Activated CD4-positive, alpha-beta T cell treated with anti-CD3 and anti-CD28 coated beads, Interleukin-2, Interleukin-6, amounts not matched to agents 100 ng/mL and 50 ng/mL, durations not matched to agents 16 hours and 8 hours (primary cell): ENCODE measurements at regions not wholly inside any gene's neighbourhood (a gene's known extent, or its start where the extent isn't known, plus 50 kb on each side); places are given as distances from the start of the nearest gene placed in this dataset.
"Not testable (repeated sequence)": the region's sequence is repeated elsewhere in the genome, so short reads cannot be mapped to it uniquely, and the experiment has no call there.

Experiments used
- DNase-seq: peaks from one replicate; pipeline ENCODE4 v3.0.0-alpha.2; 2020

DNA sequence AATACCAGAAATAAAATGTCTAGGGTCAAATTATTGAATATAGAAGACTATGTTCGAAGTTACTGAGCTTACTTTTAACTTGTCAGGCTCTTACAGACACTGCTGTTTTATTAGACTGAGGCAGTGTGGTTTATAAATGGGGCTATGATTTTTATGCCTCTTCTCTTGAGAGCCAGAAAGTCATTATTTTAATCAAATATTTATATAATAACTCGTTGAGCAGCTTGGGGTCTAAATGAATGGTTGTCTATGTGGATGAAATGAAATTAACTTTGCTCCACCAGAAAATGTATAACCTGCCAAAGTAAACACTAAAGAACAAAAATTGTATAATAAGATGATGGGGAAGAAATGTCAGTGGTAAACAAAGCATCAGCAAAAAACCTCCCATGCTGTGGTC, 175.6 kb upstream of the THSD7A start:
- no peak for DNase-seq

DNA sequence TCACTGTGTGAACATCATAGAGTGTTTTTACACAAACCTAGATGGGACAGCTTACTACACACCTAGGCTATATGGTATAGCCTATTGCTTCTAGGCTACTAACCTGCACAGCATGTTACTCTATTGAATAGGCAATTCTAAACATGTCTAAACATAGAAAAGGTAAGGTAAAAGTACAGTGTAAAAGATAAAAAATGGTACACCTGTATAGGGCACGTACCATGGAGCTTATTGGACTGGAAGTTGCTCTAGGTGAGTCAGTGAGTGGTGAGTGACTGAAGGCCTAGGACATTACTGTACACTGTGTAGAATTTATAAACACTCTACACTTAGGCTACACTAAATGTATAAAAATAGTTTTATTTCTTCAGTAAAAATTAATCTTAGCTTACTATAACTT, 182.0 kb upstream of the THSD7A start:
- no peak for DNase-seq

DNA sequence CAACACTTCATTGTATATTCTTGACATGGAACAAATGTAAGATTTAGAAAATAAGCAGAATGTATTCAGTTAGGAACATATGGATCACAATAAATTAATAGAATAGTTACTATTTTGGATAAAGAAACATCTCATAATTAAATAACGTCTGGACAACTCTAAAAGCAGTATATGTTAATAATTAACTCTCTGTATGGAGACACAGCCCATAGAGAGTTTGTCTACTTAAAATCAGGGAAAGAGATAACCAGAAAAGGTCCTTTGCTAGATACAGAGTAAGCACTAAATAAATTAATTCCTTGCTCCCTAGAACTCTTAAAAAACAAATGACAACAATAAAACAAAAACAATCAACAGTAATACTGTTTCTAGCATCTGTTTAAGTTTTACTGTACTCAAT, 184.4 kb upstream of the THSD7A start:
- DNase-seq = no peak

DNA sequence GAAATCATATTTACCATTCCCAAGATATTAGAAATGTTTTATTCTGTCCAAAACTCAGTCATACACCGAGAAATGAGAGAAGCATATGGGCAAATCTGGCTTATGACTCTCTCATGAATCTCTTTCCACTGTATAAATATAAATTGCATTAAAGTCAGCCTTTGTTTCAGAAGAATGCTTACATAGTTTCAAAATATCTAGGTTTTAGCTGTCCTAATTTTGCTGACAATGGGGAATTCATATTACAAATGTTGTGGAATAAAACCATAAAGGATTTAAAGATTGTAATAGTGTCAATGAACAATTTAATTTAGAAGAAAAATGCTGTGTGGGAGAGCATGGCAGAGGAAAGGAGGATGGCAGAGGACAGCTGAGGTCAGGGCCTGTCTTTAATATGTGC, 185.0 kb upstream of the THSD7A start:
- no peak for DNase-seq

DNA sequence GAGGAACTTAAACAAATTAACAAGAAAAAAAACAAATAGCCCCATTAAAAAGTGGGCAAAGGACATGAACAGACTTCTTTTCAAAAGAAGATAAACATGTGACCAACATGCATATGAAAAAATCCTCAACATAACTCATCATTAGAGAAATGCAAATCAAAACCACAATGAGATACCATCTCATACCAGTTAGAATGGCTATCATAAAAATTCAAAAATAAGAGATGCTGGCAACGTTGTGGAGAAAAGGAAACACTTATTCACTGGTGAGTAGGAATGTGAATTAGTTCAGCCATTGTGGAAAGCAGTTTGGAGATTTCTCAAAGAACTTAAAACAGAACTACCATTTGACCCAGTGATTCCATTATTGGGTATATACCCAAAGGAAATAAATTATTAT, 189.1 kb upstream of the TMEM106B start:
- not testable (repeated sequence) for DNase-seq

DNA sequence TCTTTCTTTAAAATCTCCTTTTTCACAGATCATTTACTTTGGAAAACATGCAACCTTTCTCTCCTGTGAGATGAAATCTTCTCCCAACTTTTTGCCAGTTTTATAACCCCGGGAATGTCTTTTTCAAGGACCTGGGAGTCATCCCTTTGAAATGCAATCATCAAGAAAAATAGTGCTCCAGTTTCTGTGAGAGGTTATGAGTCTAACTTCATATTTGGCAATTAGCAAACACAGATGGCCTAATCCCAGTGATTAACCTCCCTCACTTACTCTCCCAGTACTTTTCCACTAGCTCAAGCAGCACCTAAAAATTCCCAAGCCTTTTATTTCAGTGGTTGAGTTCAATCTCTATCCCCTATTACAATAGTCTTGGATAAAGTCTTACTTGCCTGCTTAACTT, 185.8 kb upstream of the TMEM106B start:
- DNase-seq = no peak

DNA sequence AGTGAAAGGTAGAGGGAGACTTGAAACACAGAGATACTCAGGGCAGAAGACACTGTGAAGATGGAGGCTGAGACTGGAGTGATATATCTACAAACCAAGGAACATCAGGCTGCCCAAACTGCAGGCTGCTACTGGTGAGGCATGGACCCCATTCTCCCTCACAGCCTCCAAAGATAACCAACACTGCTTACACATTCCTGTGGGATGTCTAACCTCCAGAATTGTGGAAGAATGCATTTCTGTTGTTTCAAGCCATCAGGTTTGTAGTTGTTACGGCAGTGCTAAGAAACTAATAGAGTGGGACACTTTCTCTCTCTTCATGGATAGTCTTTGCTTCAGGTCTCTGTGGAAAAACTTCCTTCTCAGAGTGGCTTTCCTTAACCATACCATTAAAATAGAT, 182.6 kb upstream of the TMEM106B start:
- no peak for DNase-seq

DNA sequence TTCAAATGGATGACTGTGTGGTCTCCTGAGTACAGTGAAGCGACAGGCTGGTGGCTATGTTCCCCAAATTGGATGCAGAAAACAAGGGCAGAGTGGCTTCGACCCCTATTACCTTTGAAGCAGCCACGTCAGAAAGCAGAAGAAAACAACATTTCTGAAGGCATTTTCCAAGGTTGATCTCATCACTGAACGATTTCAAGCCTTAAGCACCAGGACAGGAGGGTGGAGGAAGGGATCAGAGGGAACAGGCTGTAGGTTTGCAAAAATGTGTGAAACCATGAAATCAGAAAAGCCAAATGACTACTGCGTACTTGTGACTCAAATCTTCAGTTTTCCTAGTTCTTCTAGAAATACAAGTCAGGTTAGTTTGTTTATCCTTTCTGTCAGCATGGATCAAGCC, 181.0 kb upstream of the TMEM106B start:
- no peak for DNase-seq

DNA sequence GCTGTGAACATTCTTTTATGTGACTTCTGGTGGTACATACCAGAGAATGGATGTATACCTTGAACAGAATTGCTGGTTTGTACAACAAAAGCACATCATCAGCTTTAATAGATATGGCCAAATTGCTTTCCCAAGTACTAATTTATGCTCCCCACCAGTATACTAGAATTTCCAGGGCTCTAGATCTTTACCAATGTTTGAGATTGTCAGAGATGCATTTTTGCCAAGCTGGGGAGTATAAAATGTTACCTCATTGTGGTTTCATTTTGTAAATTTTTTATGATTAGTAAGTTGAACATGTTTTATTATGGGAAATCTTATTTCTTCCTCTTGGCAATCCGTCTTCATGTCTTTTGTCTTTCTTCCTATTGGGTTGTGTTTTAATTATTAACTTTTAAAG, 179.9 kb upstream of the TMEM106B start:
- no peak for DNase-seq

DNA sequence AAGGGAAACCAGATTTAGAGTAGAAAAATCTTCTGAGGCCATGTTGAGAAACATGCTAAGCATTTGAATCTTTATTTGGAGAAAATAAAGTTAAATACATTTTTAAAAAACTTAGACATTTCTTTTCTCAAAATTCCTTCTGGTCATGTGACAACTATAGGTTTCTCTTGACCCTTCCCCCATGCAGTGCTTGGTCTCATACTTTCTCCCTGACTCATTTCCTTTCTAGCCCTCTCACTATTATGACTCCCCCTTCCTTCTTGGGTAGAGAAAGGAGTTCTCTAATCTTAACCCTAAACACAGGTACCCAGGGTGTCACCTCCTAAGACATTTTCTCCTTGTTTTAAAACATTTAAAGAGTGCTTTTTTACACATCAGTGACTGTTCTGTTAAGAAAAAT, 179.5 kb upstream of the TMEM106B start:
- peak; percentile 8 for DNase-seq

DNA sequence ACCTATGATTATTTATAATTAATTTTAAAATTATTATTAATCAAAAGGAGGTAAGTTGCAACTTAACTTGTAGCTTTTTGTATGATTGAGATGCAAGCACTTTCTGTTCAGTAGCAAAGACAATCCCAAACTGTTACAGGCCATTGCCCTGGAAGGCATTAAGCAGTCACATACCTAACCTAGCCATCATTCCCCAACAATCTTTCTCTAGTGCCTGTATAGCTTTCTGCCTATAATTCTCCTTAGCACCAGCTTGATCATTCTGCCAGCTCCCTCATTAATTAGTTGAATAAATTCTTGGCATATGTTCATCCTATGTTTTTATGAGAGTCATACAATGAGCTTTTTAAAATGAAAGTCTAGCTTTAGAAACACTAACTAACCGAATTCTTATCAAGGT, 178.9 kb upstream of the TMEM106B start:
- no peak for DNase-seq

DNA sequence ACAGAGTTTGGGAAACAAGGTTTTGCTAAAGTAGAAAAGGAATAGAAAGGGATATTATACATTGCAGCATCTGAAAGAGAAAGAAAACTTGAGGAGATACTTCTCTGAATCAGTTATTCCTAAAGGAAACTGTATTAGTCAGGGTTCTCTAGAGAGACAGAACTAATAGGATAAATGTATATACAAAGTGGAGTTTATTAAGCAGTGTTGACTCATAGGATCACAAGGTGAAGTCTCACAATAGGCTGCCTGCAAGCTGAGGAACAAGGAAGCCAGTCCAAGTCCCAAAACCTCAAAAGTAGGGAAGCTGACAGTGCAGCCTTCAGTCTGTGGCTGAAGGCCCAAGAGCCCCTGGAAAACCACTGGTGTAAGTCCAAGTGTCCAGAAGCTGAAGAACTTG, 167.6 kb upstream of the TMEM106B start:
- not testable (repeated sequence) for DNase-seq

DNA sequence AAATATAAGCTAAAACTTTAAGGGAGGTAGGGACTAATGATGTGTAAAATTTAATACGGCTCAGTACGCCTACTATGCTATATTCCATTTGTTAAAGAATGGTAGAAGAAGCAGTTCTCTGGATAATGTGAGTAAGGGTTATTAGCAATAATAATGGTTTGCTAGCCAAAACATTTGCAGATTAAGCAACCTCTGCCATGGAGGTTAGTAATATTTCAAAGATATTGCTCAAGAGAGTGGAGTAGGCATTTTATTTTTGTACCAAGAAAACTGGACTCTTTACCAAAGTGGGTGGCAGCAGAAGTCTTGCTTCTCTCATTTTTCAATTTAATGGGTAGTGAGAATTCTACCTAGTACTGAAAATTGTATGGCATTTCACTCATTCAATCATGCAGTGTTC, 158.9 kb upstream of the TMEM106B start:
- DNase-seq = no peak

DNA sequence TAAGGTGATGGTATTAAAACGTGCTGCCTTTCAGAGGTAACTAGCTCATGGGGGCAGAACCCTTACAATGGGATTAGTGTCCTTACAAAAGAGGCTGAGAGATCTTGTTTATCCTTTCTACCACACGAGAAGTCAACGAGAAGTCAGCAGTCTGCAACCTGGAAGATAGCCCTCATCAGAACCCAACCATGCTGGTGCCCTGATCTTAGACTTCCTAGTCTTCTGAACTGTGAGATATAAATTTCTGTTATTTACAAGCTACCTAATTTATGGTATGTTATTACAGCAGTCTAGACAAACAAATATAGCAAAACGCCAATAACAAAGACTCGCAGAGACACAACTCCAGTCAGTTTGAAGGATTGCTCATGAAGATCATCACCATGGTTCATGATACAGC, 157.5 kb upstream of the TMEM106B start:
- no peak for DNase-seq

DNA sequence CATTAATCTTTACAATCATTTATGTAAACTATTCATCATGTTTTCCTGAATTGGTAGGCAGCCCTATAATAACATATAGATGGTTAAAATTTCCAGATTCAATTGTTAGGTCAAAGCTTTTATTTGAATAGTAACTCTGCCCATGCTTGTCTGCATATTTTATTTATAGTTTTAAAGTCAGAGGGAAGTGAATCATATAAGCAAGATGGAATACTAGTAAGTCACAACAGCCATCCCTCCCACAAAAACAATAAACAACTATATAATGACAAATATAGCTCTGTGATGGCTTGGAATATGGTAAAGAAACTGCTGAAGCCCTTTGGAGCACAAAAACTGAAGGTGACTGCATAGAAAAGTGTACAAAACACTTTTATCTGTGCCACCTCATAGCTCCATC, 156.3 kb upstream of the TMEM106B start:
- no peak for DNase-seq

DNA sequence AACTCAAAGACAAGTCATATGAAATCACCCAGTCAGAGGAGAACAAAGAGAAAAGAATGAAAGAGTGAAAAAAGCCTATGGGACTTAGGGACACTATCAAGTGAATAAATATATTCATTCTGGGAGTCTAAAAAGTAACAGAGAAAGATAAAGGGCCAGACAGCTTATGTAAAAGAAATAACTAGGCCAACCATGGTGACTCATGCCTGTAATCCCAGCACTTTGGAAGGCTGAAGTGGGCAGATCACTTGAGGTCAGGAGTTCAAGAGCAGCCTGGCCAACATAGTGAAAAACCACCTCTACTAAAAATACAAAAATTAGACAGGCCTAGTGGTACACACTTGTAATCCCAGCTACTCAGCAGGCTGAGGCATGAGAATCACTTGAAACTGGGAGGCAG, 154.7 kb upstream of the TMEM106B start:
- DNase-seq = no peak

DNA sequence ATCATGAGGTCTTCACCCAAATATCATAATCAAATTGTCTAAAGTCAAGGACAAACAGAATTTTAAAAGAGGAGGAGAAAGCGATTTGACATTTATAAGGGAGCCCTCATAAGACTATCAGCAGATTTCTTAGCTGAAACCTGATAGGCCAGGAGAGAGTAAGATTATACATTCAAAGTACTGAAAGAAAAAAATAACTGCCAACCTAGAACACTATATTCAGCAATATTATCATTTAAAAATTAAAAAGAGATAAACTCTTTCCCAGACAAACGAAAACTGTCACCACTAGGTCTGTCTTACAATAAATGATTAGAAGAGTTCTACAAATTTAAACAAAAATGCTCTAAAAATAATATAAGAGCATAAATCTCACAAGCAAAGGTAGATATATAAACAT, 154.1 kb upstream of the TMEM106B start:
- no peak for DNase-seq

DNA sequence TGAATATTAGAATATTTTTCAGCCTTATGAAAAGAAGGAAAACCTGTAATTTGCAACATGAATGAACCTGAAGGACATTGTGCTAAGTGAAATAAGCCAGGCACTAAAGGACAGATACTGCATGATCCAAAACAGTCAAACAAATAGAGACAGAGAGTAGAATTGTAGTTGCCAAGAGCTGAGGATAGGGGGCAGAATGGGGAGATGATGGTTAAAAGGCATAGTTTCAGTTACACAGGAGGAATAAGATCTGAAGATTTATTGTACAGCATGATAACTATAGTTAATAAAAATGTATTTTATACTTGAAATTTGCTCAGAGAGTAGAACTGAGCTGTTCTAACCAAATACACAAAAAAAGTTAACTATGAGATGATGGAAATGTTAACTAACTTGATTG, 149.0 kb upstream of the TMEM106B start:
- DNase-seq = peak; percentile 12

DNA sequence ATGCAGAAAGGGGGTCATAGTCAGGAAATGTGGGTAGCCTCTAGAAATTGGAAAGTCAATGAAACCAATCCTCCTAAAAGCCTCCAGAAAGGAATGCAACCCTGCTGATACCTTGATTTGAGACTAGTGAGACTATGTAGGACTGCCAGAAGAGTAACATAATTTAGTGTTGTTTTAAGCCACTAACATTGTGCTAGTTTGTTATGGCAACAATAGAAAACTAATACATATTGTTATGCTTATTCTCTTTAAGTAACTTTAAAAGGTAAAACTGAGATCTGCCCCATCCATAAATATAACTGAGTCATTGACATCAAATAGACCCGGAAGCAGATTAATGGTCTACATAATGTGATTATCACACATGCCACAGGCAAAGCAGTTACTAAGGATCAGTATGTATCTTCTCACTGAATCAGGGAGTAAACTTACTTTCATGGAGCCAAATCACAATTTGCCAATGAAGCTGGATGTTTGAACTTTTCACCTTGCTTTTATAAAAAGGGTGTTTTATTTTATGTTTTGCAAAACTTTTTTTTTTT, 146.4 kb upstream of the TMEM106B start:
- no peak for DNase-seq

DNA sequence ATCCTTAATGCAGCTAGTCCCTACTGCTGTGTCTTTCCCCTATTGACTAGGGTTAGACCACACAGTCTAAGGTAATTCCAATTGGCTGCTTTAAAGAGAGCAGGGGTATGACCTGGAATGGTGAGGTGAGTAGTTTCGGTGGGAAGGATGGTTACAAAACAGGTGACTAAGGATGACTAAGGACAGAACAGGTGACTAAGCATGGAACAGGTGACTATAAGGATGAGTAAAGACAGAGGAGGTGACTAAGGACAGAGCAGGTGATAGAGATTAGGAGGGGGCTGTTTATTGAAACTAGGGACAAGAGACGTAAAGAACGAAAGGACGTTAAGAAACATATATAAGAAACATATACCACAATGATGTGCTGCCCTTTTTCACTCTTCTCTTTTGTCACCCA, 145.1 kb upstream of the TMEM106B start:
- peak; percentile 1 for DNase-seq

DNA sequence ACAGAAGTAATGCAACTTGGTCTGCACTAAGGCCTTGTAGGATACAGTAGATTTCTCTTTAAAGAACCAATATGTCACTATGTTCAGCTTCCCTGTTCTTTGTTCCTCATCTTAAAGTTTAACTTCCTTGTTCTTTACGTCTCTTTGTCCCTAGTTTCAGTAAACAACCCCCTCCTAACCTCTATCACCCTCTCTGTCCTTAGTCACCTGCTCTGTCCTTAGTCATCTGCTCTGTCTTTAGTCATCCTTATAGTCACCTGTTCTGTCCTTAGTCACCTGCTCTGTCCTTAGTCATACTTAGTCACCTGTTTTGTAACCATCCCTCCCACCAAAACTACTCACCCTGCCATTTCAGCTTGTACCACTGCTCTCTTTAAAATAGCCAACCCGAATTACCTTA, 144.6 kb upstream of the TMEM106B start:
- DNase-seq = peak; percentile 14

DNA sequence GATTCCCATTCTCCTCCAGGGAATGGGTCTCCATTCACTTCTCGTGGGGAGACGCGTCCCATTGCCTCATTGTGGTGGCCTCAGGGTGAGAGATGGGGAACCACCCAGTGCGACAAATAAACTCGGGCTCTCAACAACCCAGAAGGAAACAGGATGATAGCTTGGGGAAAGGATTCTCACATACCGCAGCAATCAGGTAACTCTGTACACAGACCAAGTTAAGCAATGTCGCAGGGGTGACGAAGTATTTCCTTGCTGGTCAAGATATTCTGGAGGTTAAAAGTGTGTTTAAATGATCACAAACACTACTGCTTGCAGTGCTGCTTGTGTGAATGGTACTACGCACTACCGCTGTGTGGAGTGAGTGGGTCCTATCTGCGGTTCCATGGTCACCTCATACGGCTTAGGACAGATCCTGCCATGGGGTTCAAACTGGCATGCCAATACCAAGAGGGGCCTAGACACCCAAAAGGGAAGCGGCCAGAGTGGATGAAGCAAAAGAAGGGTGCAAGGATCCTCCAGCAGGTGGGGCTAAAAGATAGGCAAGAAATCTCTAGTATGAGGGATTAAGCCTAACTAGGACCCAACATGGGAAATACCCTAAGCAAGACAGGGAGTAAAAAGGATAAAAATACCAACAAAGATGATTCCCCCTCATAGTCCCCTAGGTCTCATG, 143.8 kb upstream of the TMEM106B start:
- DNase-seq = peak; percentile 65

DNA sequence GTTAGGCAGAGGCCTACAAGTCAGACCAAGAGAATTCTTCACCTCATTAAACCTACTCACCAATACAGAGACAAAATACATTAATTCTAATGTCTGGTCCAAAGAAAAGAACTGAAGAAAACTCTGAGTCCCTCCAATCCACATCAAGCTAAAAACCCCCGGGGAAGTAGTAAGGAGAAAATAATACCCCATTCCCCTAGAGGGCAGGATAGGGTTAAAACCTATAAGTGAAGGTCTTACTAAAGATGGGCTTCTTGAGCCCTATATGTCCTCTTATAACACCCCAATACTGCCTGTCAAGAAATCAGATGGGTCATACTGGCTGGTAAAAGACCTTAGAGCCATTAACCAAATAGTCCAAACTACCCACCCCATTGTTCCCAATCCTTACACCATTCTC, 141.3 kb upstream of the TMEM106B start:
- no peak for DNase-seq

DNA sequence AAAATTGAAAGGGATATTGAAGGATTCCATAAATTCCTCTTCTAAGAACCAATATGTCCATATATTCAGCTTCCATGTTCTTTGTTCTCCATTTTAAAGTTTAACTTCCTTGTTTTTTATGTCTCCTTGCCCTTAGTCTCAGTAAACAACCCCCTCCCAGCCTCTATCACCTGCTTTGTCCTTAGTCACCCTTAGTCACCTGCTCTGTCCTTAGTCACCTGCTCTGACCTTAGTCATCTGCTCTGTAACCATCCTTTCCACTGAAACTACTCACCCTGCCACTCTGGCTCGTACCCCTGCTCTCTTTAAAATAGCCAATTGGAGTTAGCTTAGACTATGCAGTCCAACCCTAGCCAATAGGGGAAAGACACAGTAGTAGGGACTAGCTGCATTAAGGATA, 136.2 kb upstream of the TMEM106B start:
- no peak for DNase-seq

DNA sequence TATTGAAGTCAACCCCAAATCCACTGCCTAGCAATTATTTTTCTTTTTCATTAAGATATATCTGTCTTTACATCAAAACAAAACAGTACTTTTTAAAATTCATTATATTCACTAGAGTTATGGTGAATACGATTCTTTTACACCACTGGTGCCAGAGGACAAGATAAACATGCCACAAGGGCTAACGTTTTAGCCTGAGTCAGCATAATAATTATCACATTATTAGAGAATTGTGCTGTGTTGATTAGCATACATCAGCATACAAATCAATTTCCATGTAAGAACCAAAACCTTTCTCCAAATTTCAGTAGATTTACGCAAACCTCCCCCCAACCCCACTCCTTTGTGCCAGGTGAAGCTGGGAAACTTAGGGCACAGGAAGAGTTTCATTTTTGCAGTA, 131.1 kb upstream of the TMEM106B start:
- no peak for DNase-seq
